Heart right ventricle (tissue), 16 donors: ENCODE measurements at regions not wholly inside any gene's neighbourhood (a gene's known extent, or its start where the extent isn't known, plus 50 kb on each side); places are given as distances from the start of the nearest gene placed in this dataset.

ENCODE experiments used
- ATAC-seq, 8 donors: fragments of 200-7000 bp; cut with Tn5 transposase; one replicate each; pipeline ENCODE4 v1.9.1; 2020; ENCODE audit warnings: mild to moderate bottlenecking in 8 of 8, moderate library complexity in 8 of 8, moderate number of reproducible peaks in 1 of 8
- DNase-seq, 2 donors: peaks; one replicate each; pipeline ENCODE4 v3.0.0-alpha.2; 2020
- H3K27ac ChIP-seq, 10 donors: fragments of 200-600 bp; sonication (generic) in 2 of 10; one replicate each; pipeline versions ENCODE4 v1.5.0 to v1.8.0; 2020 to 2022; ENCODE audit warnings: mild to moderate bottlenecking in 3 of 10
- H3K27me3 ChIP-seq, 7 donors: fragments of 200-600 bp; one replicate each; pipeline ENCODE4 v1.8.0; 2021 to 2022; ENCODE audit warnings: mild to moderate bottlenecking in 2 of 7
- H3K36me3 ChIP-seq, 9 donors: fragments of 200-600 bp; sonication (generic) in 1 of 9; one replicate each; pipeline versions ENCODE4 v1.5.0 to v1.8.0; 2020 to 2022; ENCODE audit warnings: mild to moderate bottlenecking in 2 of 9
- H3K4me1 ChIP-seq, 9 donors: fragments of 200-600 bp; sonication (generic) in 1 of 9; one replicate each; pipeline versions ENCODE4 v1.5.0 to v1.8.0; 2020 to 2022; ENCODE audit warnings: mild to moderate bottlenecking in 4 of 9
- H3K4me3 ChIP-seq, 10 donors: fragments of 200-600 bp; sonication (generic) in 2 of 10; one replicate each; pipeline versions ENCODE4 v1.5.0 to v1.8.0; 2020 to 2022; ENCODE audit warnings: mild to moderate bottlenecking in 7 of 10, moderate library complexity in 2 of 10
- H3K9me3 ChIP-seq, 11 donors: fragments of 200-600 bp in 10 of 11; sonication (generic) in 2 of 11; one replicate each; pipeline versions ENCODE4 v1.5.0 to v1.8.0; 2013 to 2022; ENCODE audit warnings: mild to moderate bottlenecking in 2 of 11, control low read depth in 1 of 11, moderate library complexity in 1 of 11
- WGBS, 2 donors: extraction: QIAGEN DNeasy Blood & Tissue Kit; methylation state at CpG; one replicate each; pipeline ENCODE4 v1.1.7; 2013; ENCODE audit warnings: inconsistent platforms in 1 of 2; 5-methylcytosine and 5-hydroxymethylcytosine counted together
- intact Hi-C, 10 donors: fragments of 100-400 bp; cut with DNase I; formaldehyde crosslinking; loops; one replicate each; pipeline versions ENCODE4 v1.11.1 to v1.14.2; 2022
- TF ChIP-seq, protein P1 (sequence below), 9 donors: fragments of 200-600 bp; sonication (generic) in 2 of 9; IDR thresholded peaks; one replicate each; pipeline versions ENCODE4 v1.5.0 to v1.8.0; 2021 to 2022; ENCODE audit warnings: antibody characterized with exemption in 9 of 9, mild to moderate bottlenecking in 5 of 9, moderate library complexity in 1 of 9
- donor health status: Arrhythmogenic right ventricular cardiomyopathy.
- donor health status: ischemic (EF 13 %, LVEDD 7.1; RV severe dilation, severe dysfunction).
- donor health status: healthy with polysubstance abuse.
- donor health status: DM: no; HTN: yes; CAD: no.
- donor health status: DM: no; HTN: no; CAD: no.
- donor health status: ischemic (EF 25% LVEDD 6.9; RV normal size, moderate dysfunction).
- donor health status: ischemic (EF 25% LVEDD 5.7; RV mildly dilated, moderate dysfunction).
- donor health status: healthy.
- donor health status: DM: yes; HTN: yes; CAD: no.
- donor health status: Ischemic cardiomyopathy.
- donor health status: ischemic (EF 35%, LVEDD 5.7; RV mildly dilated, moderate dysfunction).
- donor health status: nonischemic (EF 11% LVEDD 7.7; RV severe dilation, severe dysfunction).
- donor health status: DM: yes; HTN: yes; CAD: no.
- donor health status: PGD.
- donor health status: ischemic (EF 29% LVEDD 5.4; RV normal size, mild dysfunction).
- donor health status: nonischemic (EF 23%, LVEDD 6.1; RV moderate dilation, normal function).

DNA sequence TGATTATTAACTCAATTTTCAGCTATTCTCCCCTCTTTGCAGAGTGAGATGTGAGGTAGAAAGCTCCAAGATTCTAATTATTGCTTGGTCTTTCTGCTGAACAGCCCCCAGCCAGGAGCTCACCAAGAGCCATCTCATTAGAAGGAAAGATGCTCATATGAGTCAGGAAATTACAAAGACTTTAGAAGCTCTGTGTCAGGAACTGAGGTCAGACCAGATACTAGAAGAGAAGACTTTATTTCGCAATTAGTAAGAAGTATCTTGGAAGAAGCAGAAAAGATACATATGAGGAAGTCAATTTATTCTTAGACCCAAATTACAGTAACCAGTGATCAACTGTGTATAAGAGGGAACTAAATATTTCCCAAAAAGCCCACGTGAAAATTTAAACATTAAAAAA is 626.9 kb downstream of the ZWINT start:
- 50 to 51% methylated on average over 2 of the region's 2 CpGs for WGBS, 2 donors
- Histone ChIP-seq H3K9me3 (no peaks in the 10 kb centered on the region), H3K27ac (no peak overlapping the region), H3K36me3 (no peaks in the 10 kb centered on the region), H3K27me3 (no peaks in the 10 kb centered on the region), H3K4me1 (no peaks in the 10 kb centered on the region), H3K4me3 (no peak overlapping the region)
- DNase-seq (no peak), ATAC-seq (no peak)
- TF ChIP-seq, protein P1, sequence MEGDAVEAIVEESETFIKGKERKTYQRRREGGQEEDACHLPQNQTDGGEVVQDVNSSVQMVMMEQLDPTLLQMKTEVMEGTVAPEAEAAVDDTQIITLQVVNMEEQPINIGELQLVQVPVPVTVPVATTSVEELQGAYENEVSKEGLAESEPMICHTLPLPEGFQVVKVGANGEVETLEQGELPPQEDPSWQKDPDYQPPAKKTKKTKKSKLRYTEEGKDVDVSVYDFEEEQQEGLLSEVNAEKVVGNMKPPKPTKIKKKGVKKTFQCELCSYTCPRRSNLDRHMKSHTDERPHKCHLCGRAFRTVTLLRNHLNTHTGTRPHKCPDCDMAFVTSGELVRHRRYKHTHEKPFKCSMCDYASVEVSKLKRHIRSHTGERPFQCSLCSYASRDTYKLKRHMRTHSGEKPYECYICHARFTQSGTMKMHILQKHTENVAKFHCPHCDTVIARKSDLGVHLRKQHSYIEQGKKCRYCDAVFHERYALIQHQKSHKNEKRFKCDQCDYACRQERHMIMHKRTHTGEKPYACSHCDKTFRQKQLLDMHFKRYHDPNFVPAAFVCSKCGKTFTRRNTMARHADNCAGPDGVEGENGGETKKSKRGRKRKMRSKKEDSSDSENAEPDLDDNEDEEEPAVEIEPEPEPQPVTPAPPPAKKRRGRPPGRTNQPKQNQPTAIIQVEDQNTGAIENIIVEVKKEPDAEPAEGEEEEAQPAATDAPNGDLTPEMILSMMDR (IDR thresholded peaks at IDR 0.05) = no peak
- intact Hi-C loops = no loop called here

DNA sequence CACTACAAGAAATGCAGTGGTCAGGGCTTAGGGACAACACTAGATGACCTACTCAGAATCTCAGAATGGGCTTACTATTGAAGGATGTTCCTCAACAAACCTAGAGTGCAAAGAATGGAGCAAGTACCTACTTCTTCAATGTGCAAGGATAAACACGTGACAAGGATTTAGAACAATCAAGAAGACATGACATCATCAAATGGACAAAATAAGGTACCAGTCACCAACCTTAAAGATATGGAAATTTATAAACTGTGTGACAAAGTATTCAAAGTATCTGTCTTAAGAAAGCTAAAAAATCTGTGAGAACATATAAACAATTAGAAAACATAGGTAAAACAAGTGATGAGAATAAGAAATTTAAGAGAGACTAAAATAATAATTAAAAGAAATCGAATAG is 656.1 kb downstream of the ZWINT start:
- H3K4me1 ChIP-seq = no peaks in the 10 kb centered on the region
- peaks cover 0 to 10% (median 0%) of the 10 kb centered on the region in 11 donors for H3K9me3 ChIP-seq
- WGBS, 2 donors = 79 to 84% methylated on average over 2 of the region's 2 CpGs
- no peaks in the 10 kb centered on the region for H3K27me3 ChIP-seq
- intact Hi-C loops = no loop called here
- H3K4me3 ChIP-seq = no peak overlapping the region
- TF ChIP-seq, protein P1 (IDR thresholded peaks at IDR 0.05) = no peak
- ATAC-seq (no peak), DNase-seq (no peak)
- H3K27ac ChIP-seq = no peak overlapping the region
- no peaks in the 10 kb centered on the region for H3K36me3 ChIP-seq

DNA sequence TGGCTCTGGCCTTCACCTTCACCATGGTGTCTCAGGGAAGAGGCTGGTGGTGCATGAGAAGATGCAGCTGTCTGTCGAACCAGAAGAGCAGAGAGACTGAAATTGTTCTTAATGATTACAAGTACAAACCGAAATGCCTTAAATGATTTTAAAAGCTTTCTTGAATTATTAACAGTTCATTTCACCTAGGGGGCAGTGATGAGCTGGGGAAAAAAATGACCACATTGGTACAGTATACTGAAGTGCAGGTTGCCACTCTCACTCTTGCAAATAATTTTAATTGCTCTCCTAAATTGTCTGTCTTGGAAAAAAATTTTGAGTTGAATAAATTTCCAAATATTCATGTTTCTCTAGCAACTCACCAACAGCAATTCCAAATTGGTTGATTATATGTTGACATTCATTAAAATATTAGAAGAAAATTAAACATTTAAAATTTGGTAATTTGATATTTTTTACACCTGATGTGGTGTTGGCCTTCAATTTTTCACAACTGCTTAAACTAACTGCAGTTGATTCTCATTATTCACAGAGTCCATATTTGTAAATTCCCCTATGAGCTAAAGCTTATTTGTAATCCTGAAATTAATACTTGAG is 692.6 kb downstream of the ZWINT start:
- Histone ChIP-seq H3K27ac (no peak overlapping the region), H3K9me3 (no peaks in the 10 kb centered on the region), H3K4me3 (no peak overlapping the region), H3K4me1 (no peaks in the 10 kb centered on the region), H3K36me3 (no peaks in the 10 kb centered on the region), H3K27me3 (no peaks in the 10 kb centered on the region)
- TF ChIP-seq, protein P1 (IDR thresholded peaks at IDR 0.05) = peak in 3 of 9 donors; percentile 11 to 18 (median 16)
- ATAC-seq (no peak), DNase-seq (no peak)
- 60 to 65% methylated on average over 2 of the region's 2 CpGs for WGBS, 2 donors
- intact Hi-C loops = no loop called here

DNA sequence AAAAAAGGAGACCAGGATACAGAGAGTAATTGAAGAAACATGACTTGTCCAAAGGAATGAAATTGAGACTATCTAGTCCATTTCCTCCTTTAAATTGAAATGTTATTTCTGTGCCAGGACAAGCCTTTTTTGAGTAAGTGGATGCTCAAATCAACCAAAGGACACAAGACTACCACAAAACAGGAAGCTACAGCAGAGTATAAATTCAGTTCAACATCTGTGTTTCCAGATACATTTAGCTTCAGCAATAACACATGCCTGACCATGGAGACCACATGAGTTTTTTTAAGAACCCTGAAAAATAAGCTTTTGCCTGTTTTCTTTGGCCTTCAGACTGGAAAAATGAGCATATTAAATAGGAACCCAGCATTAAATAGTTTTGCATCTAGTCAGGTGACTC is 707.5 kb downstream of the ZWINT start:
- ATAC-seq (no peak), DNase-seq (no peak)
- Histone ChIP-seq H3K9me3 (no peaks in the 10 kb centered on the region), H3K4me3 (no peak overlapping the region), H3K27me3 (no peaks in the 10 kb centered on the region), H3K4me1 (no peaks in the 10 kb centered on the region), H3K36me3 (no peaks in the 10 kb centered on the region), H3K27ac (no peak overlapping the region)
- intact Hi-C loops = no loop called here
- TF ChIP-seq, protein P1 (IDR thresholded peaks at IDR 0.05) = no peak
